HFFc6 (cell line): ENCODE measurements at regions not wholly inside any gene's neighbourhood (a gene's known extent, or its start where the extent isn't known, plus 50 kb on each side); places are given as distances from the start of the nearest gene placed in this dataset.

Experiments used
- DNase-seq: peaks from one replicate; pipeline ENCODE4 v3.0.0-alpha.2; 2018
- H3K27ac Mint-ChIP-seq: 2 replicates; pipeline ENCODE4 v1.8.0; 2020; ENCODE audit warnings: mild to moderate bottlenecking, mixed read lengths
- H3K27me3 Mint-ChIP-seq: 2 replicates; pipeline ENCODE4 v1.8.0; 2021; ENCODE audit warnings: mild to moderate bottlenecking, moderate library complexity, mixed read lengths; ENCODE audit not compliant: insufficient read depth
- H3K36me3 Mint-ChIP-seq: 2 replicates; pipeline ENCODE4 v1.8.0; 2021; ENCODE audit warnings: low read depth, mixed read lengths
- H3K4me1 Mint-ChIP-seq: 2 replicates; pipeline ENCODE4 v1.8.0; 2020; ENCODE audit warnings: low read depth, mixed read lengths
- H3K4me3 Mint-ChIP-seq: 2 replicates; pipeline ENCODE4 v1.8.0; 2020; ENCODE audit warnings: mild to moderate bottlenecking, moderate library complexity, mixed read lengths
- H3K9me3 Mint-ChIP-seq: 2 replicates; pipeline ENCODE4 v1.8.0; 2020; ENCODE audit warnings: mild to moderate bottlenecking, mixed read lengths
- CTCF ChIP-seq: fragments of 200-600 bp; sonication (generic); IDR thresholded peaks from 2 replicates; pipeline ENCODE4 v1.5.0; 2021; ENCODE audit warnings: antibody characterized with exemption, mild to moderate bottlenecking

GRCh38 chr10:120981601-120982391 lies 130.6 kb downstream of the WDR11 start:
- no peak overlapping the region for H3K4me3 Mint-ChIP-seq
- no peaks in the 10 kb centered on the region for H3K4me1 Mint-ChIP-seq
- TF ChIP-seq CTCF, result no peak
- 0 out of 2 replicates have a peak, but pooled peaks cover 3% of the 10 kb centered on the region for H3K36me3 Mint-ChIP-seq
- DNase-seq, result no peak
- H3K27me3 Mint-ChIP-seq, result peaks cover 4% of the 10 kb centered on the region
- H3K9me3 Mint-ChIP-seq, result peaks cover 13% of the 10 kb centered on the region
- no peak overlapping the region for H3K27ac Mint-ChIP-seq

GRCh38 chr10:120982507-120982906 lies 131.3 kb downstream of the WDR11 start:
- Mint-ChIP-seq H3K4me3 (no peak overlapping the region), H3K27me3 (peaks cover 4% of the 10 kb centered on the region), H3K36me3 (0 out of 2 replicates have a peak, but pooled peaks cover 9% of the 10 kb centered on the region), H3K4me1 (no peaks in the 10 kb centered on the region), H3K9me3 (peaks cover 20% of the 10 kb centered on the region), H3K27ac (no peak overlapping the region)
- TF ChIP-seq CTCF, result no peak
- no peak for DNase-seq

- DNase-seq, result no peak
- Mint-ChIP-seq H3K4me3 (no peak overlapping the region), H3K27me3 (peaks cover 8% of the 10 kb centered on the region), H3K27ac (no peak overlapping the region), H3K4me1 (no peaks in the 10 kb centered on the region), H3K36me3 (0 out of 2 replicates have a peak, but pooled peaks cover 9% of the 10 kb centered on the region), H3K9me3 (peaks cover 32% of the 10 kb centered on the region)
- no peak for TF ChIP-seq CTCF
Measured at GRCh38 chr10:120983721-120984120, 132.6 kb downstream of the WDR11 start.

- Mint-ChIP-seq H3K4me3 (no peak overlapping the region), H3K36me3 (0 out of 2 replicates have a peak, but pooled peaks cover 9% of the 10 kb centered on the region), H3K4me1 (no peaks in the 10 kb centered on the region), H3K9me3 (peaks cover 36% of the 10 kb centered on the region), H3K27me3 (peaks cover 8% of the 10 kb centered on the region), H3K27ac (no peak overlapping the region)
- no peak for DNase-seq
- no peak for TF ChIP-seq CTCF
Measured at GRCh38 chr10:120984221-120984620, 133.1 kb downstream of the WDR11 start.

- Mint-ChIP-seq H3K4me1 (no peaks in the 10 kb centered on the region), H3K27ac (no peak overlapping the region), H3K36me3 (0 out of 2 replicates have a peak, but pooled peaks cover 9% of the 10 kb centered on the region), H3K9me3 (peaks cover 57% of the 10 kb centered on the region), H3K4me3 (no peak overlapping the region), H3K27me3 (peaks cover 5% of the 10 kb centered on the region)
- TF ChIP-seq CTCF, result no peak
- no peak for DNase-seq
Measured at GRCh38 chr10:120987359-120987758, 136.2 kb downstream of the WDR11 start.
